ENCODE measurements at regions not wholly inside any gene's neighbourhood (a gene's known extent, or its start where the extent isn't known, plus 50 kb on each side); places are given as distances from the start of the nearest gene placed in this dataset.

DNA sequence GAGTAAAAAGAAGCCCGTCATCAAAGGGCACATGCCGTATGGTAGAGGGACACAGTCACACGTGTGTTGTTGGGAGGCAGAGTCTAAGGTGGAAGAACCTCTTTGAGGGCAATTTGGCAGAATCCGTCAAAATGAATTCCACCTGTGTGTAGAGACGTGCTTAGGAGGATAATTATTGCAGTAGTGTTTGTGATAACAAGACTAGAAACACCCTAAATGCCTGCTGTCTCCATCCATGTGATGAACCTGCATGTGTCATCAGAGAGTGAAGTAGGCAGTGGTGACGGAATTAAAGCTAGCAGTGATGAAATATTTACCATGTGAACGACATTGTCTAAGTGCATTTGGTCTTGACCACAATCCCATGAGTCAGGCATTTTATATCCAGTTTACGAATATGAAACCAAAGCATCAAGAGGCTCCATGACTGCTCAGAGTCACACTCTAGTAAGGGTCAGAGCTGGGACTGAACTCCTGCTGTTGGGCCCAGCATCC is 61.3 kb upstream of the ADORA2B start:
- no peak for TF ChIP-seq HDAC2 (IDR thresholded peaks at IDR 0.05)
- TF ChIP-seq YBX1 (IDR thresholded peaks at IDR 0.05): no peak
- TF ChIP-seq YY1 (IDR thresholded peaks at IDR 0.05; ENCODE audit: low read depth, low read length): no peak
- TF ChIP-seq, protein P1, sequence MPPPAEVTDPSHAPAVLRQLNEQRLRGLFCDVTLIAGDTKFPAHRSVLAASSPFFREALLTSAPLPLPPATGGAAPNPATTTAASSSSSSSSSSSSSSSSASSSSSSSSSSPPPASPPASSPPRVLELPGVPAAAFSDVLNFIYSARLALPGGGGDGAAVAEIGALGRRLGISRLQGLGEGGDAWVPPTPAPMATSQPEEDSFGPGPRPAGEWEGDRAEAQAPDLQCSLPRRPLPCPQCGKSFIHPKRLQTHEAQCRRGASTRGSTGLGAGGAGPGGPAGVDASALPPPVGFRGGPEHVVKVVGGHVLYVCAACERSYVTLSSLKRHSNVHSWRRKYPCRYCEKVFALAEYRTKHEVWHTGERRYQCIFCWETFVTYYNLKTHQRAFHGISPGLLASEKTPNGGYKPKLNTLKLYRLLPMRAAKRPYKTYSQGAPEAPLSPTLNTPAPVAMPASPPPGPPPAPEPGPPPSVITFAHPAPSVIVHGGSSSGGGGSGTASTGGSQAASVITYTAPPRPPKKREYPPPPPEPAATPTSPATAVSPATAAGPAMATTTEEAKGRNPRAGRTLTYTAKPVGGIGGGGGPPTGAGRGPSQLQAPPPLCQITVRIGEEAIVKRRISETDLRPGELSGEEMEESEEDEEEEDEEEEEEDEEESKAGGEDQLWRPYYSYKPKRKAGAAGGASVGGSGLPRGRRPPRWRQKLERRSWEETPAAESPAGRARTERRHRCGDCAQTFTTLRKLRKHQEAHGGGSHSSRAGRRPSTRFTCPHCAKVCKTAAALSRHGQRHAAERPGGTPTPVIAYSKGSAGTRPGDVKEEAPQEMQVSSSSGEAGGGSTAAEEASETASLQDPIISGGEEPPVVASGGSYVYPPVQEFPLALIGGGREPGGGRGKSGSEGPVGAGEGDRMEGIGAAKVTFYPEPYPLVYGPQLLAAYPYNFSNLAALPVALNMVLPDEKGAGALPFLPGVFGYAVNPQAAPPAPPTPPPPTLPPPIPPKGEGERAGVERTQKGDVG (CRISPR knock-in tag; IDR thresholded peaks at IDR 0.05): no peak
- no peak for TF ChIP-seq EZH2 (IDR thresholded peaks at IDR 0.05; ENCODE audit: borderline replicate concordance, control insufficient read depth, low read depth, low read length)

Data from GM12878 (cell line).